ENCODE measurements at regions not wholly inside any gene's neighbourhood (a gene's known extent, or its start where the extent isn't known, plus 50 kb on each side); places are given as distances from the start of the nearest gene placed in this dataset.

DNA sequence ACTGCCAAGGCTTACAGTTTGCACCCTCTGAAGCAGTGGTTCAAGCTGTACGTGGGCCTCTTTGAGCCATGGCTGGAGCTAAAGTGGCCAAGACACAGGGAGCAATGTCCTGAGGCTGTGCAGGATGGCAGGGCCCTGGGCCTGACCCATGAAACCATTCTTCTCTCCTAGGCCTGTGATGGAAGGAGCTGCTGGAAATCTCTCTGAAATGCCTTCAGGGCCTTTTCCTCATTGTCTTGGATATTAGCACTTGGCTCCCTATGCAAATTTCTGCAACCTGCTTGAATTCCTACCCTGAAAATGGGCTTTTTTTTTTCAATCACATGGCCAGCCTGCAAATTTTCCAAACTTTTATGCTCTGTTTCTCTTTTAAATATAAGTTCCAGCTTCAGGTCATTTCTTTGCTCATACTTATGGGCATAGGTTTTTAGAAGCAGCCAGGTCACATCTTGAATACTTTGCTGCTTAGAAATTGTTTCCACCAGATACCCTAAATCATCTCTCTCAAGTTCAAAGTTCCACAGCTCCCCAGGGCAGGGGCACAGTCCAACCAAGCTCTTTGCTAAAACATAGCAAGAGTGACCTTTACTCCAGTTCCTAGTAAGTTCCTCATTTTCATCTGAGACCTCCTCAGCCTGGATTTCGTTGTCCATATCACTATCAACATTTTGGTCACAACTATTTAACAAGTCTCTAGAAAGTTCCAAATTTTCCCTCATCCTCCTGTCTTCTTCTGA lies 138.3 kb downstream of the OSTF1 start:
- no peak for TF ChIP-seq EZH2 (IDR thresholded peaks at IDR 0.05; ENCODE audit: borderline replicate concordance, insufficient read depth, low read depth, low read length, poor library complexity, severe bottlenecking)
- TF ChIP-seq, protein P1, sequence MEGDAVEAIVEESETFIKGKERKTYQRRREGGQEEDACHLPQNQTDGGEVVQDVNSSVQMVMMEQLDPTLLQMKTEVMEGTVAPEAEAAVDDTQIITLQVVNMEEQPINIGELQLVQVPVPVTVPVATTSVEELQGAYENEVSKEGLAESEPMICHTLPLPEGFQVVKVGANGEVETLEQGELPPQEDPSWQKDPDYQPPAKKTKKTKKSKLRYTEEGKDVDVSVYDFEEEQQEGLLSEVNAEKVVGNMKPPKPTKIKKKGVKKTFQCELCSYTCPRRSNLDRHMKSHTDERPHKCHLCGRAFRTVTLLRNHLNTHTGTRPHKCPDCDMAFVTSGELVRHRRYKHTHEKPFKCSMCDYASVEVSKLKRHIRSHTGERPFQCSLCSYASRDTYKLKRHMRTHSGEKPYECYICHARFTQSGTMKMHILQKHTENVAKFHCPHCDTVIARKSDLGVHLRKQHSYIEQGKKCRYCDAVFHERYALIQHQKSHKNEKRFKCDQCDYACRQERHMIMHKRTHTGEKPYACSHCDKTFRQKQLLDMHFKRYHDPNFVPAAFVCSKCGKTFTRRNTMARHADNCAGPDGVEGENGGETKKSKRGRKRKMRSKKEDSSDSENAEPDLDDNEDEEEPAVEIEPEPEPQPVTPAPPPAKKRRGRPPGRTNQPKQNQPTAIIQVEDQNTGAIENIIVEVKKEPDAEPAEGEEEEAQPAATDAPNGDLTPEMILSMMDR (IDR thresholded peaks at IDR 0.05) = no peak
- ATAC-seq (ENCODE audit: low read depth) (no peak), DNase-seq (no peak)
- WGBS (ENCODE audit: insufficient coverage) = 68% methylated on average over 2 of the region's 2 CpGs
- Mint-ChIP-seq H3K4me1 (no peaks in the 10 kb centered on the region), H3K27me3 (no peaks in the 10 kb centered on the region), H3K4me3 (no peak overlapping the region), H3K27ac (no peak overlapping the region), H3K9me3 (ENCODE audit: insufficient read depth) (peaks cover 12% of the 10 kb centered on the region)
- Histone ChIP-seq H3K9me3 (ENCODE audit: control extremely low read depth in 1 of 3, control insufficient read depth in 2 of 3, insufficient read depth in 1 of 3, low read length in 2 of 3) (peaks cover 0 to 5% (median 0%) of the 10 kb centered on the region in 3 donors), H3K27me3 (replicated peaks in 1 of 4; ENCODE audit: control extremely low read depth in 1 of 4, control insufficient read depth in 3 of 4, insufficient read depth in 4 of 4, low read length in 3 of 4) (no peaks in the 10 kb centered on the region), H4K20me1 (ENCODE audit: control insufficient read depth, insufficient read depth, low read length, poor library complexity, severe bottlenecking) (no peaks in the 10 kb centered on the region), H3K4me1 (ENCODE audit: control insufficient read depth in 2 of 2, insufficient read depth in 2 of 2, low read length in 2 of 2) (no peaks in the 10 kb centered on the region), H3K79me2 (ENCODE audit: control insufficient read depth, insufficient read depth, low read length) (no peaks in the 10 kb centered on the region), H3K36me3 (replicated peaks in 1 of 2; ENCODE audit: control extremely low read depth in 1 of 2, control insufficient read depth in 1 of 2, extremely low read depth in 1 of 2, insufficient read depth in 2 of 2, low read length in 1 of 2) (no peaks in the 10 kb centered on the region), H3K4me3 (ENCODE audit: control extremely low read depth in 1 of 5, extremely low read depth in 1 of 5, insufficient read depth in 1 of 5, low read depth in 2 of 5, low read length in 4 of 5) (no peak overlapping the region), H3K9ac (ENCODE audit: low read length) (no peak overlapping the region), H3K4me2 (replicated peaks; ENCODE audit: low read depth, low read length, poor library complexity, severe bottlenecking) (no peak overlapping the region), H3K27ac (ENCODE audit: low read length in 2 of 2) (no peak overlapping the region), H2AFZ (ENCODE audit: insufficient read depth, low read depth, low read length, poor library complexity, severe bottlenecking) (no peak overlapping the region)
- ChIA-PET CTCF (no interaction called here), POLR2A (no interaction called here)
- intact Hi-C loops (cut with micrococcal nuclease) = no loop called here

- Histone ChIP-seq H3K36me3 (replicated peaks in 1 of 2; ENCODE audit: control extremely low read depth in 1 of 2, control insufficient read depth in 1 of 2, extremely low read depth in 1 of 2, insufficient read depth in 2 of 2, low read length in 1 of 2) (no peaks in the 10 kb centered on the region), H3K27me3 (replicated peaks in 1 of 4; ENCODE audit: control extremely low read depth in 1 of 4, control insufficient read depth in 3 of 4, insufficient read depth in 4 of 4, low read length in 3 of 4) (no peaks in the 10 kb centered on the region), H3K79me2 (ENCODE audit: control insufficient read depth, insufficient read depth, low read length) (no peaks in the 10 kb centered on the region), H3K9me3 (ENCODE audit: control extremely low read depth in 1 of 3, control insufficient read depth in 2 of 3, insufficient read depth in 1 of 3, low read length in 2 of 3) (peaks cover 0 to 5% (median 0%) of the 10 kb centered on the region in 3 donors), H4K20me1 (ENCODE audit: control insufficient read depth, insufficient read depth, low read length, poor library complexity, severe bottlenecking) (no peaks in the 10 kb centered on the region), H3K9ac (ENCODE audit: low read length) (no peak overlapping the region), H2AFZ (ENCODE audit: insufficient read depth, low read depth, low read length, poor library complexity, severe bottlenecking) (no peak overlapping the region), H3K4me1 (ENCODE audit: control insufficient read depth in 2 of 2, insufficient read depth in 2 of 2, low read length in 2 of 2) (no peaks in the 10 kb centered on the region), H3K4me3 (ENCODE audit: control extremely low read depth in 1 of 5, extremely low read depth in 1 of 5, insufficient read depth in 1 of 5, low read depth in 2 of 5, low read length in 4 of 5) (no peak overlapping the region), H3K4me2 (replicated peaks; ENCODE audit: low read depth, low read length, poor library complexity, severe bottlenecking) (no peak overlapping the region), H3K27ac (ENCODE audit: low read length in 2 of 2) (no peak overlapping the region)
- ATAC-seq (ENCODE audit: low read depth) (no peak), DNase-seq (no peak)
- Mint-ChIP-seq H3K4me1 (no peaks in the 10 kb centered on the region), H3K9me3 (ENCODE audit: insufficient read depth) (peaks cover 8% of the 10 kb centered on the region), H3K4me3 (no peak overlapping the region), H3K27ac (no peak overlapping the region), H3K27me3 (no peaks in the 10 kb centered on the region)
- ChIA-PET POLR2A (no interaction called here), CTCF (interaction anchor here (0.9 kb wide), 1 partner anchor 9 kb away, joined by 5 read pairs; no protein-coding TSS in a partner anchor)
- WGBS (ENCODE audit: insufficient coverage) = 86% methylated on average over 3 of the region's 3 CpGs
- intact Hi-C loops (cut with micrococcal nuclease) = no loop called here
- TF ChIP-seq EZH2 (IDR thresholded peaks at IDR 0.05; ENCODE audit: borderline replicate concordance, insufficient read depth, low read depth, low read length, poor library complexity, severe bottlenecking) = no peak
- TF ChIP-seq, protein P1 (IDR thresholded peaks at IDR 0.05) = no peak
Observed at GRCh38 chr9:75228893-75229292, 140.6 kb downstream of the OSTF1 start.

Measured in B cell (primary cell).